Gastrocnemius medialis (tissue), 4 donors: ENCODE measurements at regions not wholly inside any gene's neighbourhood (a gene's known extent, or its start where the extent isn't known, plus 50 kb on each side); places are given as distances from the start of the nearest gene placed in this dataset.

Experiments
- CTCF ChIP-seq, 5 experiments: fragments of 450-650 bp in 3 of 5; fragments of 200-600 bp in 2 of 5; sonication (generic) in 2 of 5; IDR thresholded peaks in 4 of 5; conservative IDR thresholded peaks in 1 of 5; 1 replicate in 4 of 5; 2 replicates in 1 of 5; pipeline ENCODE4 v1.5.1; 2016 to 2019; ENCODE audit warnings: antibody characterized with exemption in 5 of 5, mild to moderate bottlenecking in 3 of 5, moderate library complexity in 3 of 5
- POLR2A ChIP-seq, 2 donors: fragments of 450-650 bp; IDR thresholded peaks; one replicate each; pipeline ENCODE4 v1.6.1; 2017; ENCODE audit warnings: antibody characterized with exemption in 2 of 2, mild to moderate bottlenecking in 2 of 2, moderate library complexity in 2 of 2

DNA sequence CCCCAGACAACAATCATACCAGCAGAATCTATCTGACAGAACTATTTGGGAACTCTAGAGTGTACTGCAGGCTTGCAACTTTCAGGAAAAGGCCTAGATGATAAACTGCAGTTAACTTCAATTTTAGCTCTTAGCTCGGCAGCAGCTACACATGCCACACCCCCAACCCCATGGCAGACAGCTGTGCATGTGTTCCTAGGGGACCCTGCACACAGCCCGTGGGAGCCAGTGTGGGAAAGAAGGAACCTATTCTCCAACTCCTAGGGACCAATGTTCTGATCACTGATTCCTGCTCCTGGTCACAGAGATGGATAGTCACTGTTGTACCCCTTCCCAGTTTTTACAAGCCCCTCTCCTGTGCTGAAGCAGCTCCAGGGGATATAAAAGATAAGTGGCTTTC lies 179.6 kb downstream of the DRD1 start:
- TF ChIP-seq CTCF (IDR thresholded peaks at IDR 0.05 in 4 of 5, conservative IDR thresholded peaks at IDR 0.05 in 1 of 5) (no peak), POLR2A (IDR thresholded peaks at IDR 0.05) (no peak)
